Suprapubic skin (tissue), 3 donors: ENCODE measurements at regions not wholly inside any gene's neighbourhood (a gene's known extent, or its start where the extent isn't known, plus 50 kb on each side); places are given as distances from the start of the nearest gene placed in this dataset.

ENCODE experiments used
- CTCF ChIP-seq, 2 donors: fragments of 200-600 bp in 1 of 2; fragments of 450-650 bp in 1 of 2; sonication (generic) in 1 of 2; IDR thresholded peaks; one replicate each; pipeline ENCODE4 v1.5.1; 2016 to 2019; ENCODE audit warnings: antibody characterized with exemption in 2 of 2, mild to moderate bottlenecking in 1 of 2, moderate library complexity in 1 of 2
- EP300 ChIP-seq: sonication (generic); formaldehyde crosslinking; IDR thresholded peaks from one replicate; pipeline ENCODE4 v1.6.1; 2017; ENCODE audit warnings: antibody characterized with exemption

GRCh38 chr10:128210215-128211063 lies 84.2 kb upstream of the MKI67 start:
- TF ChIP-seq EP300 (no peak), CTCF (IDR thresholded peaks at IDR 0.05) (peak in 1 of 2 donors; percentile 93)
